Activated effector memory CD4-positive, alpha-beta T cell treated with Interleukin-2 at 50 U/mL for 16 hours (primary cell): ENCODE measurements at regions not wholly inside any gene's neighbourhood (a gene's known extent, or its start where the extent isn't known, plus 50 kb on each side); places are given as distances from the start of the nearest gene placed in this dataset.
"Not testable (repeated sequence)": the region's sequence is repeated elsewhere in the genome, so short reads cannot be mapped to it uniquely, and the experiment has no call there.

Experiments
- DNase-seq: peaks from one replicate; pipeline ENCODE4 v3.0.0-alpha.2; 2020

- DNase-seq, result no peak
Observed at GRCh38 chr18:11506856-11507255, 102.5 kb upstream of the SLC35G4 start.

- no peak for DNase-seq
Observed at GRCh38 chr18:11505993-11506392, 103.4 kb upstream of the SLC35G4 start.

GRCh38 chr18:11504962-11505361 is 104.4 kb upstream of the SLC35G4 start:
- no peak for DNase-seq

GRCh38 chr18:11502368-11502767 is 107.0 kb upstream of the SLC35G4 start:
- DNase-seq, result no peak

GRCh38 chr18:11501352-11501751 is 108.0 kb upstream of the SLC35G4 start:
- no peak for DNase-seq

GRCh38 chr18:11500153-11501122 is 109.0 kb upstream of the SLC35G4 start:
- no peak for DNase-seq

- DNase-seq, result no peak
Observed at GRCh38 chr18:11498821-11499220, 110.6 kb upstream of the SLC35G4 start.

- no peak for DNase-seq
Observed at GRCh38 chr18:11497585-11497984, 111.8 kb upstream of the SLC35G4 start.

GRCh38 chr18:11496526-11497172 is 112.7 kb upstream of the SLC35G4 start:
- no peak for DNase-seq

GRCh38 chr18:11495441-11495840 is 114.0 kb upstream of the SLC35G4 start:
- DNase-seq, result no peak

GRCh38 chr18:11494107-11494506 is 115.3 kb upstream of the SLC35G4 start:
- DNase-seq, result no peak

GRCh38 chr18:11489266-11489899 is 120.0 kb upstream of the SLC35G4 start:
- DNase-seq, result no peak

GRCh38 chr18:11488175-11488574 is 121.2 kb upstream of the SLC35G4 start:
- DNase-seq, result no peak

GRCh38 chr18:11487390-11487789 is 122.0 kb upstream of the SLC35G4 start:
- DNase-seq, result no peak

GRCh38 chr18:11482271-11482670 is 127.1 kb upstream of the SLC35G4 start:
- DNase-seq, result no peak

GRCh38 chr18:11480692-11481091 is 128.7 kb upstream of the SLC35G4 start:
- DNase-seq, result no peak

- not testable (repeated sequence) for DNase-seq
Observed at GRCh38 chr18:11479031-11479430, 130.4 kb upstream of the SLC35G4 start.

- DNase-seq, result no peak
Observed at GRCh38 chr18:11470941-11471340, 138.5 kb upstream of the SLC35G4 start.

GRCh38 chr18:11468617-11469016 is 140.8 kb upstream of the SLC35G4 start:
- DNase-seq, result no peak

- DNase-seq, result no peak
Observed at GRCh38 chr18:11468120-11468519, 141.3 kb upstream of the SLC35G4 start.

GRCh38 chr18:11467611-11468010 is 141.8 kb upstream of the SLC35G4 start:
- no peak for DNase-seq

GRCh38 chr18:11464129-11464528 is 145.3 kb upstream of the SLC35G4 start:
- no peak for DNase-seq

GRCh38 chr18:11458447-11458846 is 150.9 kb upstream of the SLC35G4 start:
- no peak for DNase-seq

- not testable (repeated sequence) for DNase-seq
Observed at GRCh38 chr18:11457853-11458252, 151.5 kb upstream of the SLC35G4 start.
